ENCODE measurements at regions not wholly inside any gene's neighbourhood (a gene's known extent, or its start where the extent isn't known, plus 50 kb on each side); places are given as distances from the start of the nearest gene placed in this dataset.

DNA sequence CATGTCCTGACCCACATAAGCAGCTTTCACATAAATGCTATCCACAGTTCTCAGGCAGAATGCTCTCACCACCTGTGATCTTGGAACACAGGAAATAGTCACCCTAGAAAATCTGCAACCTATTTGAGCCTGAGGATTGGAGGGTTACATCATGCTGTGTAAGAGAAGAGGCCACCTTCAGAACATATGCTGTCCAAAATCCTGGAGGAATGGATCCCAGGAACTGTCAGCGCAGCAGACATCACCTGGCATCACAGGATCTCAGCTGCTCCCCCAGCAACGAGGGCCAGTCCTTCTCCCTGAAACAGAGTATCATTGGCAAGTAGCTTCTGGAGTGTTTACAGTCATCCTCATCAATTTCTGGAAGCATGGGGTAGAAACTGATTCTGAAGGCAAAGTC, 63.2 kb upstream of the LTA4H start:
- Histone ChIP-seq H3K56ac (ENCODE audit: extremely low read depth, insufficient read depth, low read length) (no peak overlapping the region), H3K23ac (ENCODE audit: low read depth, low read length) (no peak overlapping the region), H3K79me1 (ENCODE audit: low read depth in 1 of 2, low read length in 2 of 2) (no peaks in the 10 kb centered on the region), H3K36me3 (ENCODE audit: control insufficient read depth, insufficient read depth, low read length) (no peaks in the 10 kb centered on the region), H3K14ac (replicated peaks; ENCODE audit: low read depth, low read length) (no peak overlapping the region), H4K8ac (ENCODE audit: low read depth in 2 of 2, low read length in 2 of 2) (no peak overlapping the region), H3K27ac (ENCODE audit: insufficient read depth, low read length) (no peak overlapping the region), H2AK9ac (replicated peaks; ENCODE audit: low read depth, low read length, poor library complexity) (no peak overlapping the region), H3K4me2 (ENCODE audit: low read depth, low read length) (no peak overlapping the region), H3K4ac (ENCODE audit: low read depth, low read length) (no peak overlapping the region), H2BK5ac (ENCODE audit: low read depth, low read length, poor library complexity, severe bottlenecking) (no peak overlapping the region), H2AFZ (replicated peaks; ENCODE audit: low read length, poor library complexity) (no peak overlapping the region), H3K4me3 (ENCODE audit: insufficient read depth, low read depth, low read length) (no peak overlapping the region), H2BK120ac (ENCODE audit: low read depth, low read length) (no peak overlapping the region), H4K91ac (ENCODE audit: insufficient read depth, low read depth, low read length) (no peak overlapping the region), H4K5ac (ENCODE audit: low read depth, low read length) (no peak overlapping the region), H2AK5ac (ENCODE audit: low read depth, low read length) (no peak overlapping the region), H3K9me3 (ENCODE audit: control insufficient read depth, insufficient read depth, low read length) (no peaks in the 10 kb centered on the region), H4K20me1 (ENCODE audit: insufficient read depth, low read length) (no peaks in the 10 kb centered on the region), H3K27me3 (ENCODE audit: control insufficient read depth, insufficient read depth, low read length) (peaks cover 7% of the 10 kb centered on the region), H2BK15ac (ENCODE audit: low read depth, low read length) (no peak overlapping the region), H3K9me1 (ENCODE audit: insufficient read depth, low read length) (no peaks in the 10 kb centered on the region; the same call in 1 of the 2 replicates), H3K4me1 (ENCODE audit: control insufficient read depth, insufficient read depth, low read length) (no peaks in the 10 kb centered on the region), H3K9ac (ENCODE audit: low read depth, low read length) (no peak overlapping the region), H2BK20ac (ENCODE audit: low read depth, low read length) (no peak overlapping the region), H3K18ac (ENCODE audit: low read depth, low read length) (no peak overlapping the region)
- in situ Hi-C loops (cut with MboI; ENCODE audit: low sequenced_read_pairs) = no loop called here
- intact Hi-C loops (cut with micrococcal nuclease) = no loop called here
- ATAC-seq (ENCODE audit: low read depth) = no peak
- TF ChIP-seq CHD1 (IDR thresholded peaks at IDR 0.05; ENCODE audit: low read depth, low read length) (no peak), NFE2L2 (IDR thresholded peaks at IDR 0.05; ENCODE audit: low read depth, low read length) (no peak), RAD21 (IDR thresholded peaks at IDR 0.05; ENCODE audit: low read length) (no peak), FOS (IDR thresholded peaks at IDR 0.05; ENCODE audit: low read depth, low read length) (no peak), BHLHE40 (IDR thresholded peaks at IDR 0.05; ENCODE audit: low read depth, low read length) (no peak), RFX5 (IDR thresholded peaks at IDR 0.05; ENCODE audit: low read depth, low read length) (no peak), RCOR1 (IDR thresholded peaks at IDR 0.05; ENCODE audit: insufficient replicate concordance, low read length) (no peak), USF2 (IDR thresholded peaks at IDR 0.05; ENCODE audit: low read depth, low read length) (no peak), SMC3 (IDR thresholded peaks at IDR 0.05; ENCODE audit: low read depth, low read length) (no peak), CEBPB (IDR thresholded peaks at IDR 0.05; ENCODE audit: low read depth, low read length) (no peak), MAFK (IDR thresholded peaks at IDR 0.05; ENCODE audit: low read depth, low read length) (no peak), MAZ (IDR thresholded peaks at IDR 0.05; ENCODE audit: borderline replicate concordance, low read depth, low read length) (no peak), POLR2A (IDR thresholded peaks at IDR 0.05; ENCODE audit: low read depth, low read length) (no peak), CTCF (conservative IDR thresholded peaks at IDR 0.05; ENCODE audit: low read depth, low read length) (no peak), MXI1 (IDR thresholded peaks at IDR 0.05; ENCODE audit: borderline replicate concordance, low read depth, low read length) (no peak)
- no peak for DNase-seq
- dilution Hi-C loops (cut with HindIII; ENCODE audit: low sequenced_read_pairs, unreplicated experiment) = no loop called here
- BruUV-seq (replicated peaks) = no TSS peak
- ChIA-PET CTCF (no interaction called here), POLR2A (ENCODE audit: unreplicated experiment) (no interaction called here)
- WGBS, 2 experiments (ENCODE audit: extremely low coverage in 2 of 2, insufficient read length in 1 of 2) = no CpG with 5 or more reads among the region's 2 CpGs

Measured in IMR-90 (cell line).